CD4-positive, alpha-beta T cell treated with Interleukin-17A for 4 hours (primary cell): ENCODE measurements at regions not wholly inside any gene's neighbourhood (a gene's known extent, or its start where the extent isn't known, plus 50 kb on each side); places are given as distances from the start of the nearest gene placed in this dataset.
"Not testable (repeated sequence)": the region's sequence is repeated elsewhere in the genome, so short reads cannot be mapped to it uniquely, and the experiment has no call there.

Experiments
- DNase-seq: peaks from one replicate; pipeline ENCODE4 v3.0.0-alpha.2; 2020; ENCODE audit warnings: mixed read lengths

- DNase-seq, result no peak
Observed at GRCh38 chrX:110962451-110962850, 133.5 kb upstream of the PAK3 start.

GRCh38 chrX:110955706-110956105, 140.3 kb upstream of the PAK3 start:
- no peak for DNase-seq

- DNase-seq, result no peak
Observed at GRCh38 chrX:110954428-110955100, 141.4 kb upstream of the PAK3 start.

DNA sequence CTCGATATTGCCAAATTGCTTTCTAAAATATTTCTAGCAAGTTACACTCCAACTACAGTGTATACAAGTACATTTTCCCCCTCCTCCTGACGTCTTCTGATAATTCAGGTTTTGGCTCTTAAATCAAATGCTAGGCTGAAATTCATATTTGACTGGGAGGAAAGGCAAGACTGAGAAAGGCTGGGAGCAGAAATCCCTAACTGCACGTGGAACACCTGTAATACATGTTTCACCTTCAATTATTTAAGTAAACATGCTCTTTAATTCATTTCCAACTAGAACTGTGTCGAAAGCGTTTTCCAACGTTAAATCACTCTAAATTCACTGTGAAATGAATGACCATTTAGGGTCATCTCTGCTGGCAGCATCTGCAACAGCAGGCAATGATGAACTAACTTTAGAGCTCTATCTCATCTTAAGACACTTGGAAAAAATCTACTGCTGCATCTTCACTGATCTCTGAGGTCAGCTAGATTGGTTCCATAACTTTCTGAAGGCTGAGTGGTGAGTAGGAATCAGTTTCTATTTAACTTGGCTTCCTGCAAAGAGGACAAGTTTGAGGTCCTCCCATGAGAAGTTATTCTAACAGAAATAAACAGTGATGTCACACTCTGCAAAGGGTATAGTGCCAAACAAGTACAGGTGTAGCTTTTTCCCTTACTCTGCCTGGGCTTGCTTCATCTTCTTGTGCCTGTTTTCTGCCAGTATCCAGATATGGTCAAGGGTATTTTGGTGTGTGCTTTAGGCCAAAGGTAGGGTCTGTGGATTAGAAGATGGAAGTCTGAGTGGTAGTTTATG, 144.3 kb upstream of the PAK3 start:
- no peak for DNase-seq

GRCh38 chrX:110944751-110945675, 149.4 kb upstream of the CHRDL1 start:
- DNase-seq, result no peak

DNA sequence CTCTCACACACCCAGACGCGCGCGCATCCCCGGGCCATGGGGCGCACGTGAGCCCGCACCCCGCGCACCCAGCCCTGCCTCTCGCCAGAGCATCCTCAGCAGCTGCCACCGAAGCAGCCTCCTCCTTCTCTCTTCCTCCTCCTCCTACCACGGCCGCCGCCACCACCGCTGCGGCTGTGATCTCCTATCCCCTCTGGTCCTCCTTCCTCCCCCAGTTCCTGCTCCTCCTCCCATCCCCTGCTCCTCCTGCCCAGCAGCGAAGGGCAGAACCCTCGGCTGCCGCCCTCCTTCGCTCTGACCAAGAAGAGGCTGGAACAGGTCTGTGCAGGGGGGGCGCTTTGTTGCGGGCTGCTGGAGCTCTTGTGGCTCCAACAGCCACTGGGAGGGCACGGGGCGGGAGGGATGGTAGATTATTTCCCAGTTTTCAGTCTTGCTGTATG, 148.7 kb upstream of the CHRDL1 start:
- DNase-seq, result no peak

GRCh38 chrX:110941906-110942305, 146.3 kb upstream of the CHRDL1 start:
- no peak for DNase-seq

- no peak for DNase-seq
Observed at GRCh38 chrX:110938977-110939732, 143.5 kb upstream of the CHRDL1 start.

- DNase-seq, result no peak
Observed at GRCh38 chrX:110924871-110925270, 129.3 kb upstream of the CHRDL1 start.

DNA sequence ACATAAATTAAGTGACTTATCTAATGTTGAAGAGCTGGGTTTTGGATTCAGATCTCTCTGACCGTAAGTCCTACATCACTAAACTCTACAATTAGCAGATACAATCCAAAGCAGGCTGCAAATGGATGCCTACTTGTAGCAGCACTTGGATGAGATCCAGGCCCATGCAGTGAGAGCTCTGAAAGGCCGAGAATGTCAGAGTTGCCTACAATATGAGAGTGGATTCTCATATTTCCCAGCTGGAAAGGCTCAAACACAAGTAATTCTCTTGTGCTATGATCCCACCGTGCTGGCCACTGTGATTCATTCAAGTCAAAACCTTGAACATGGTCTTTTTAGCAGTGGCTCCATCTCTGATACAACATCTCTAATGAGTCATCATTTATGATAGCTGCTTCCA, 125.4 kb upstream of the CHRDL1 start:
- no peak for DNase-seq

- DNase-seq, result no peak
Observed at GRCh38 chrX:110915570-110915969, 120.0 kb upstream of the CHRDL1 start.

- no peak for DNase-seq
Observed at GRCh38 chrX:110915111-110915510, 119.5 kb upstream of the CHRDL1 start.

GRCh38 chrX:110914281-110914680, 118.7 kb upstream of the CHRDL1 start:
- no peak for DNase-seq

DNA sequence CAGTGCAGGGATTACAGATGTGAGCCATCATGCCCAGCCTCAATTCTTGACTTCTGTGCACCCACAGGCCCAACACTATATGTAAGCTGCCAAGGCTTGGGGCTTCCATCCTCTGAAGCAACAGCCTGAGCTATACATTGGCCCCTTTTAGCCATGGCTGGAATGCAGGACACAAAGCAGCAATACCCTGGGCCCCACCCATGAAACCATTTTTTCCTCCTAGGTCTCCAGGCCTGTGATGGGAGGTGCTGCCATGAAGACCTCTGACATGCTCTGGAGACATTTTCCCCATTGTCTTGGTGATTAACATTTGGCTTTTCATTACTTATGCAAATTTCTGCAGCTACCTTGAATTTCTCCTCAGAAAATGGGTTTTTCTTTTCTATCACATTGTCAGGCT, 109.1 kb upstream of the CHRDL1 start:
- DNase-seq, result not testable (repeated sequence)

DNA sequence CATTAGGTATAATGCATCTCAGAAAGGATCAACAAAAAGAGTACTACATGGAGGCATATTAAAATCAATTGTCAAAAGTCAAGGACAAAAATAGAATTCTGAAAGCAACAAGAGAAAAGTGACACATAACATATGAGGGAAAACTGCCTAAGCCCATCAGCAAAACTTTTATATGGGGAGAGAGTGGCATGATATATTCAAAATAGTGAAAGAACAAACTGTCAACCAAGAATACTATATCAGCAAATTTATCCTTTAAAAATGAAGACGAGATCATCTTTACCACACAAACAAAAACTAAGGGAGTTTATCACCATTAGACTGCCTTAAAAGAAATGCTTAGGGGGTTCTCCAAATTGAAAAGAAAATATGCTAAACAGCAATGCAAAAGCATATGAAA, 86.4 kb upstream of the CHRDL1 start:
- DNase-seq, result no peak

- DNase-seq, result no peak
Observed at GRCh38 chrX:110877326-110877725, 81.7 kb upstream of the CHRDL1 start.

- no peak for DNase-seq
Observed at GRCh38 chrX:110871839-110872238, 76.2 kb upstream of the CHRDL1 start.

- no peak for DNase-seq
Observed at GRCh38 chrX:110866421-110866820, 70.8 kb upstream of the CHRDL1 start.

GRCh38 chrX:110863883-110864282, 68.3 kb upstream of the CHRDL1 start:
- no peak for DNase-seq

GRCh38 chrX:110858565-110858964, 62.9 kb upstream of the CHRDL1 start:
- DNase-seq, result no peak

DNA sequence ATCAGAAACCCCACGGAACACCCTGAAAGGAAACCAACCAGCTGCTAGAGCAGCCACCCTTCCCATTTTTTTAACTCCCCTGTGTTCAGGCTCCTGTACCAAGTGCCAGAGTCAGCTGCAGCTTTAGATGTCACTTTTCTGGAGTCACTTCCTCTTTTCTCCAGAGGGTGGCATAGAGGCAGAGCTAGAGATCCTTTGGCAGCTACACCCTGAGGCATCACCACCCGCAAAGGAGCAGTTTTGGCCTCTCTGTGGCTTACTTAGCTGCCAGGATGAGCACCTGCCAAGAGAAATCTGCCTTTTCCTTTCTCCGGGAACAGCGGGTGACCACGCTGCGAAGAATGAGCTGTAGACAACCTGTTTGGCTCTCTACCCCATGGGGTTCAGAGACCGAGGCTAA, 58.0 kb upstream of the CHRDL1 start:
- no peak for DNase-seq

- DNase-seq, result no peak
Observed at GRCh38 chrX:110852180-110852579, 56.6 kb upstream of the CHRDL1 start.

GRCh38 chrX:110851780-110852179, 56.2 kb upstream of the CHRDL1 start:
- no peak for DNase-seq
